ENCODE measurements at regions not wholly inside any gene's neighbourhood (a gene's known extent, or its start where the extent isn't known, plus 50 kb on each side); places are given as distances from the start of the nearest gene placed in this dataset.
"Not testable (repeated sequence)": the region's sequence is repeated elsewhere in the genome, so short reads cannot be mapped to it uniquely, and the experiment has no call there.

- H3K9me3 ChIP-seq (ENCODE audit: insufficient read depth, low read length); H3F3A ChIP-seq (ENCODE audit: insufficient read depth); H3K9ac ChIP-seq (ENCODE audit: low read length); H3K9me2 ChIP-seq (replicated peaks; ENCODE audit: insufficient read depth, low read length); H3K36me3 ChIP-seq (ENCODE audit: low read length); H3K79me2 ChIP-seq (ENCODE audit: insufficient read depth, low read length); H2AFZ ChIP-seq (ENCODE audit: low read depth, low read length, severe bottlenecking); H3K27ac ChIP-seq (ENCODE audit: low read depth, low read length); H4K20me1 ChIP-seq (ENCODE audit: low read depth, low read length); H3K4me2 ChIP-seq (ENCODE audit: low read depth, low read length, poor library complexity, severe bottlenecking); H3K4me3 ChIP-seq (ENCODE audit: insufficient read depth, low read length, poor library complexity, severe bottlenecking); H3K27me3 ChIP-seq (ENCODE audit: low read length): not testable (repeated sequence)
Observed at GRCh38 chr1:146792725-146793124, 145.4 kb upstream of the NBPF12 start.

GRCh38 chr1:146784212-146784940, 153.7 kb upstream of the NBPF12 start:
- not testable (repeated sequence) for H3K9me2 ChIP-seq (replicated peaks; ENCODE audit: insufficient read depth, low read length); H3K79me2 ChIP-seq (ENCODE audit: insufficient read depth, low read length)

GRCh38 chr1:146781235-146781634, 156.9 kb upstream of the NBPF12 start:
- not testable (repeated sequence) for H3K9me2 ChIP-seq (replicated peaks; ENCODE audit: insufficient read depth, low read length); H3K79me2 ChIP-seq (ENCODE audit: insufficient read depth, low read length); H3K9ac ChIP-seq (ENCODE audit: low read length); H3K9me3 ChIP-seq (ENCODE audit: insufficient read depth, low read length); H2AFZ ChIP-seq (ENCODE audit: low read depth, low read length, severe bottlenecking); H3K27ac ChIP-seq (ENCODE audit: low read depth, low read length); H3K4me3 ChIP-seq (ENCODE audit: insufficient read depth, low read length, poor library complexity, severe bottlenecking); H3K4me2 ChIP-seq (ENCODE audit: low read depth, low read length, poor library complexity, severe bottlenecking); H4K20me1 ChIP-seq (ENCODE audit: low read depth, low read length); H3K27me3 ChIP-seq (ENCODE audit: low read length); H3F3A ChIP-seq (ENCODE audit: insufficient read depth); H3K36me3 ChIP-seq (ENCODE audit: low read length)

More at GRCh38 chr1:146784212-146784940, 153.7 kb upstream of the NBPF12 start:
- H3K27me3 ChIP-seq (ENCODE audit: low read length); H3K4me3 ChIP-seq (ENCODE audit: insufficient read depth, low read length, poor library complexity, severe bottlenecking); H3K36me3 ChIP-seq (ENCODE audit: low read length); H3F3A ChIP-seq (ENCODE audit: insufficient read depth); H3K4me2 ChIP-seq (ENCODE audit: low read depth, low read length, poor library complexity, severe bottlenecking); H3K9me3 ChIP-seq (ENCODE audit: insufficient read depth, low read length); H3K9ac ChIP-seq (ENCODE audit: low read length); H2AFZ ChIP-seq (ENCODE audit: low read depth, low read length, severe bottlenecking); H4K20me1 ChIP-seq (ENCODE audit: low read depth, low read length); H3K27ac ChIP-seq (ENCODE audit: low read depth, low read length): not testable (repeated sequence)

GRCh38 chr1:146777826-146778602, 160.1 kb upstream of the NBPF12 start:
- not testable (repeated sequence) for H3F3A ChIP-seq (ENCODE audit: insufficient read depth); H3K79me2 ChIP-seq (ENCODE audit: insufficient read depth, low read length); H3K4me2 ChIP-seq (ENCODE audit: low read depth, low read length, poor library complexity, severe bottlenecking); H3K9me2 ChIP-seq (replicated peaks; ENCODE audit: insufficient read depth, low read length); H4K20me1 ChIP-seq (ENCODE audit: low read depth, low read length); H3K9ac ChIP-seq (ENCODE audit: low read length); H3K36me3 ChIP-seq (ENCODE audit: low read length); H3K27ac ChIP-seq (ENCODE audit: low read depth, low read length); H3K9me3 ChIP-seq (ENCODE audit: insufficient read depth, low read length); H2AFZ ChIP-seq (ENCODE audit: low read depth, low read length, severe bottlenecking); H3K4me3 ChIP-seq (ENCODE audit: insufficient read depth, low read length, poor library complexity, severe bottlenecking); H3K27me3 ChIP-seq (ENCODE audit: low read length)

- not testable (repeated sequence) for H3K4me3 ChIP-seq (ENCODE audit: insufficient read depth, low read length, poor library complexity, severe bottlenecking); H3K9me2 ChIP-seq (replicated peaks; ENCODE audit: insufficient read depth, low read length); H3K9me3 ChIP-seq (ENCODE audit: insufficient read depth, low read length); H3K27me3 ChIP-seq (ENCODE audit: low read length); H3K4me2 ChIP-seq (ENCODE audit: low read depth, low read length, poor library complexity, severe bottlenecking); H3F3A ChIP-seq (ENCODE audit: insufficient read depth); H3K27ac ChIP-seq (ENCODE audit: low read depth, low read length); H2AFZ ChIP-seq (ENCODE audit: low read depth, low read length, severe bottlenecking); H3K9ac ChIP-seq (ENCODE audit: low read length); H3K36me3 ChIP-seq (ENCODE audit: low read length); H4K20me1 ChIP-seq (ENCODE audit: low read depth, low read length); H3K79me2 ChIP-seq (ENCODE audit: insufficient read depth, low read length)
Observed at GRCh38 chr1:146774988-146775387, 163.1 kb upstream of the NBPF12 start.

GRCh38 chr1:146774271-146774670, 163.9 kb upstream of the NBPF12 start:
- H3K9me3 ChIP-seq (ENCODE audit: insufficient read depth, low read length); H3K27ac ChIP-seq (ENCODE audit: low read depth, low read length); H3K9ac ChIP-seq (ENCODE audit: low read length); H3F3A ChIP-seq (ENCODE audit: insufficient read depth); H3K4me3 ChIP-seq (ENCODE audit: insufficient read depth, low read length, poor library complexity, severe bottlenecking); H2AFZ ChIP-seq (ENCODE audit: low read depth, low read length, severe bottlenecking); H3K36me3 ChIP-seq (ENCODE audit: low read length); H3K79me2 ChIP-seq (ENCODE audit: insufficient read depth, low read length); H3K4me2 ChIP-seq (ENCODE audit: low read depth, low read length, poor library complexity, severe bottlenecking); H3K9me2 ChIP-seq (replicated peaks; ENCODE audit: insufficient read depth, low read length); H4K20me1 ChIP-seq (ENCODE audit: low read depth, low read length); H3K27me3 ChIP-seq (ENCODE audit: low read length): not testable (repeated sequence)

GRCh38 chr1:146771409-146771808, 166.7 kb upstream of the NBPF12 start:
- not testable (repeated sequence) for H3K27me3 ChIP-seq (ENCODE audit: low read length); H3K9me2 ChIP-seq (replicated peaks; ENCODE audit: insufficient read depth, low read length); H2AFZ ChIP-seq (ENCODE audit: low read depth, low read length, severe bottlenecking); H3K9me3 ChIP-seq (ENCODE audit: insufficient read depth, low read length); H3K9ac ChIP-seq (ENCODE audit: low read length); H3K36me3 ChIP-seq (ENCODE audit: low read length); H3K4me2 ChIP-seq (ENCODE audit: low read depth, low read length, poor library complexity, severe bottlenecking); H4K20me1 ChIP-seq (ENCODE audit: low read depth, low read length); H3K79me2 ChIP-seq (ENCODE audit: insufficient read depth, low read length); H3K4me3 ChIP-seq (ENCODE audit: insufficient read depth, low read length, poor library complexity, severe bottlenecking); H3K27ac ChIP-seq (ENCODE audit: low read depth, low read length); H3F3A ChIP-seq (ENCODE audit: insufficient read depth)

GRCh38 chr1:146770998-146771397, 167.1 kb upstream of the NBPF12 start:
- H2AFZ ChIP-seq (ENCODE audit: low read depth, low read length, severe bottlenecking); H3K4me3 ChIP-seq (ENCODE audit: insufficient read depth, low read length, poor library complexity, severe bottlenecking); H3K4me2 ChIP-seq (ENCODE audit: low read depth, low read length, poor library complexity, severe bottlenecking); H3K27ac ChIP-seq (ENCODE audit: low read depth, low read length); H3F3A ChIP-seq (ENCODE audit: insufficient read depth); H3K9ac ChIP-seq (ENCODE audit: low read length); H3K79me2 ChIP-seq (ENCODE audit: insufficient read depth, low read length); H3K36me3 ChIP-seq (ENCODE audit: low read length); H3K27me3 ChIP-seq (ENCODE audit: low read length); H4K20me1 ChIP-seq (ENCODE audit: low read depth, low read length); H3K9me3 ChIP-seq (ENCODE audit: insufficient read depth, low read length); H3K9me2 ChIP-seq (replicated peaks; ENCODE audit: insufficient read depth, low read length): not testable (repeated sequence)

Measured in SU-DHL-6 (cell line).